NCI-H2107 treated with DMSO at 0.1 percent for 48 hours (cell line): ENCODE measurements at regions not wholly inside any gene's neighbourhood (a gene's known extent, or its start where the extent isn't known, plus 50 kb on each side); places are given as distances from the start of the nearest gene placed in this dataset.

Experiments
- DNase-seq: peaks from one replicate; lab custom pipeline; 2025; ENCODE audit not compliant: unreplicated experiment; lab: John Stamatoyannopoulos, UW

DNA sequence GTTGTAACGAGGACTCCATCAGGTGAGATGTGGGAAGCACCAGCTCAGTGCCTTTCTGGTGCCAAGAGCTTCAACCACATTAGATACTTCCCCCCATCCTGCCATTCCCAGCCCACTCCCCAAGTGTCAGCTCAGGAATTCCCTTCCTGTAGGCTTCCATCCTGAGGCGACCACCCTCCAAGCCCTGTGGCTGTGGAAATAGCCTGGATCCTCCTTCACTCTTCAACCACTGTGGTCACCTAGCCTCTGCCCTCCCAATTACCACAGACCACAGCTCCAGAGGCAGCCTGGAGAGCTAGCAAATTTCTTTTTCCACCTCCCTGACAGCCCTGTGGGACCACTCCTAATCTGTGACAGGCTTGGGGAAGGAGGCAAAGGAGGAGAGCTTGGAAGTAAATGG is 219.8 kb upstream of the MAP3K1 start:
- no peak for DNase-seq

DNA sequence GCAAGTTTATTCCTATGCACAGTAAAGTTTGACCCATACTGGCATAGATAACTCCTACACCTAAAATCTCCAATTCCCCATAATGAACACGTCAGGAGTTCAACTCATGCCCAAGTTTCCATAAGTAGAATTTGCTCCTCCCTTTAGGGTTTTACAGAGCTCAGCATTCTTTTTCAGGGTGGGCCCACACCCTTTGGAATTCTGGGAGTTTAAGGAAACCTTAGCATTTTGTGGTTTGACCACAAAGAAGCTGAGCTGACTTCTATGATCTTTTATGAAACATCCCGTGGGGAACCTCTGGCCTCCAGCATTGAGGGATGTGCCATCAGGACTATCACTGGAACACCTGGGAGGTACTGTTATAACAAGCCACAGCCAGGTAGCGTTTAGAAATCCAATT is 220.6 kb upstream of the MAP3K1 start:
- no peak for DNase-seq

DNA sequence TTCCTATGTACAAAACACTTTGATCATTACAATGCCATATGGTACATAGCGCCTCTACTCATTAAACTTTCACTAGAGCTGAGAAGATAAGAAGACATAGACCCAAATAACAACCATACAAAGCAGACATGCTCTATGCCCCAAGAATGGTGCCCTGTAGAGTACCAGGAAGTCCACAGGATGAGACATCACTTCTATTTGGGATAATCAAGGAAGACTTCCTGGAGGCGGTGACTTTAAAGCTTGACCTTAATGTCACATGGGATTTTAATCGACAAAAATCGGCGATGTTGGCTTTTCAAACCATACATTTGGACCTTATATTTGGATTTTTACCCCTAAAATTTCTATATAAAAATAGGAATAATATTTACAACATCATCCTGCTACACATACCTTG is 224.3 kb upstream of the MAP3K1 start:
- no peak for DNase-seq

DNA sequence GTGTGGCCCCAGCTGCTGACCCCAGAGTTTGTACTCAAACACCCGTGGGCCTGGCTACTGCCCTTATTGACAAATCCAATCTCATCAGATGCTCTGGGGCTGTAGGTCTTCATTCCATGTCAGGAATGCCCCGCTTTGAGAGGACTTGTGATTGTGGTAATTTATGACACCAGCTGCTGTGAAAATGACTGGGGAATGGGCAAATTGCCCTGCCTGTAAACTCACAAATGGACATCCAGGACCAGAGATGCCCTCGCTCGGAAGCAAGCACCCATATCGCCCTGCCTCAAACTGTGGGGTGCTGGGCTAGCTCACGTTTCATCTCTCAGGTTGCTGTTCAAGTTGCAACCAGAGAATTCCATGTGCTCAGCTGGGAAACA is 225.9 kb upstream of the MAP3K1 start:
- peak; percentile 10 for DNase-seq

DNA sequence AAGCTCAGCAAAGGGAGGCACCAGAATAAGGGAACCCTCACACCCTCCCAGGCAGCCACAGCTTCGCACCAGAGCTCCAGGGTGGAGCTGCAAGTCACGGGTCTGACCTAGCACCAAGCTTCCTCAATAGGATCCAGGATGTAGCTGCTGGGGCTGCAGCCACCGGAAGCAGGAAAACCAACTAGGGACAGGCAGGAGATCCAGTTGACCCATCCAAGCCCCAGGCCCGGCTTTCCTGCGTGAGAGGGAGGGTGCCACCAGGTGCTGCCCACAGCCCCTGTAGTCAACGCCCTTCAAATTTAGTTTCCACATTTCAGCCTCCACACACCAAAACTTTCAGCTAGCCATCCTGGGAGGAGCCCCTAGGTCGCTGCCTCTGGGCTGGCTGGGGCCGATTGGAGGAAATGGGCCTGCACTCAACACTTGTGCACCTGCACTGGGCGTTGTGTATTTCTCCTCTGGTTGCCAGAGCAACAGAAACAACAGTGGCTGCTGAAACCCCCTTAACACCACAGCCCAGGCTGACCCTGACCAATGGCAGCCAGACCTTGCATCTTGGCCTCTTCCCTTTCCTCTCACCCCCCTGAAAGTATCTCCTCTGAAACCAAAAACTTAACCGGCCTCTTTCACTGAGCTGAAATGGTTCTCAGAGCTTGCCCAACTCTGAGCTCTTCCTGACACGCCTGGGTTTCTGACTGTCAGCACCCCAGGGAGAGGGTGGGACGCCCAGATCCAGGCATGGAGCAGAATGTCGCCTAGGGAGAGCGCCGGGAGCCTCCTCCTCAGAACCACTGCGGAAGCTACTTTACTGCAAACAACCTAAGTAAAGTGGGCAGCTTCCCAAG is 226.5 kb upstream of the MAP3K1 start:
- DNase-seq, result peak; percentile 10

DNA sequence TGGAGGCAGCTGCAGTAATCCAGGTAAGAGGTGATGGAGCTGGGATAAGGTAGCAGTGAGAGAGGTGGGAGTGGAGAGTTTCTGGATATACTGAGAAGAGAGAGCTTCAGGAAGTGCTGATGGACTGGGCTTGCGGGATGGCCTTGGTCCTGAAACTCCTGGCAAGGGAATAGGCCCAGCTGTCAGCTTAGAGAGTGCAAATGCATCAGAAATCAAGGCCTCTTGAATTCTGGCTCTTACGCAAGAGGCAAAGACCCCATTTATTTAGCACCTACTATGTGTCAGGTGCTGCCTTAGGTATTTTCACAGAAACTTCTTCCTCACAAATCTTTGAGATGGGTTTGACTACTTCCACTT is 227.2 kb upstream of the MAP3K1 start:
- DNase-seq, result no peak

DNA sequence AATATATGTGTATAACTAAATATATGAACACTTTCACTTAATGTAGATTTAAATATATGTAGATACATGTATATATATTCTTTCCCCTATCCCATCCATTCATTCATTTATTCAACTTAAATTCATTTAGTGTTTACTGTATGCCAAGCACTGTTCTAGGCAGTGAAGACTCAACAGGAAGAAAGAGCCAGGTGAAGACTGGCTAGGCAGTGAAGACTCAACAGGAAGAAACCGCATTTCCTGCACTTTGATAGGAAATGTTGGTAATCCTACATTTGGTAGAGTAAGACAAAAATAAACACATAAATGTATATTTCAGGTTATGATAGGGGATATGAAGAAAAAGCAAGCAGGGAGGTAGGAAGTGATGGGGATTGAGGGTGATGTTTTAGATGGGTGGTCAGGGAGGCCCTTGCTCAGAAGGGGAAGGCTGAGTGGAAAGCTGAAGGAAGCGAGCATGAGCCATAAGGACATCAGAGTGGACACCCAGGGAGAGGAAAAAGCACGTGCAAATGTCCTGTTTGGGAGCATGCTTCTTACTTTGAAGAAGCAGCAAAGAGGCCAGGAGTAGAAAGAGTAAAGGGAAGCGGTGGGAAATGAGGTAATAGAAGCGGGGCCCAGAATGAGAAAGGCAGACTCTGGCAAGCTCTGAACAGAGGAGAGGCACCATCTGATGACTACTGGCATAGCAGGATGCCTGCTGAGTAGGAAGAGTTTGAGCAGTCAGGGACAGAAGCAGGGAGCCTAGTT is 227.8 kb upstream of the MAP3K1 start:
- no peak for DNase-seq

DNA sequence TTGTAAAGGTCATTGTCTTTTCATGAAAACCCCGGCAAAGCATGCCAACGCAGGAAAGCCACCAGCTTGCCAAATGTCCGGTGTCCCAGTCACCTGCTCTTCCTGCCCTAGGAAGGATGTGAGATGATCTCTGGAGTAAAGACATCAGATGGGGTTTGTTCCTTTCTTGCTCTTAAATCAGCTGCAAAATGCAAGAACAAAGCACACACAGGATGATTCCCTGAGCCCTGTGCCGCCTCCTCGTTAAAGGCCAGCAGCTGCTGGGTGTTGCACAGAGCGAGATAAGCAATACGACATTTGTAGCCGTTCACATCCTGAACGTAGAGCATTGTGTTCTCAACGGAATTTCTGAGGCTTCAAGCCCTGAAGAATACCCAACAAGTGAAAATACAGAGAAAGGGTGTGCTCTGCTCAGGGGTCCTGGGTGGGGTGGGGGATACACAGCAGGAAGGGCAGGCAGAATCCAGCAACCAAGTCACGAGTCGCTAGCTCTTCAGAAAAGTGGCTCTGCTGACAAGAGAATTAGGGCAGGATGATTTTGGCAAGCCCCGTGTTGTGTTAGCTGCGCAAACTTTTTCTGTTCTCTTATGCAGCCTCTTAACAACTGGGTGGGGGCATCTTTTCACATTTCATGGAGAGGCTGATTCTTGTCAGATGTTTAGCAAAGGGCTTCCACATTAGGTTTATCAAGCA is 229.2 kb upstream of the MAP3K1 start:
- DNase-seq, result peak; percentile 31

DNA sequence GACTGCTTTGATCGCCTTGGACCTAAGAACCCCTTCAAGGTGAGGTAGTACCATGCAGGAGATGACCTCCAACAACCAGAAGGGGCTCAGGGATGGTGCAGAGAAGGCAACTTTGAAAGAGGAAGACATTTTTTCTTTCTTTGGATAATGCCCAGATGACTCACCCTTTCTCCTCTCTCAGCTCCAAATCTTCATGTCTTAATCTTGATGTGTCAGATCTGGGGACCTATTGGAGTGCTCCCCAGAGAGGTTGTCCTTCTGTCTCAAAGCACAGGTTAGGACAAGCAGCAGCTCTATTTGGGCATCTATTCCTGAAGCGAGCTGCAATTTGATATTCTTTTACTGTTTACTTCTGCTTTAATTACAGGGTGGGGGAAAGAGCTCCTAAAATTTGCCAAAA is 229.9 kb upstream of the MAP3K1 start:
- DNase-seq, result no peak

DNA sequence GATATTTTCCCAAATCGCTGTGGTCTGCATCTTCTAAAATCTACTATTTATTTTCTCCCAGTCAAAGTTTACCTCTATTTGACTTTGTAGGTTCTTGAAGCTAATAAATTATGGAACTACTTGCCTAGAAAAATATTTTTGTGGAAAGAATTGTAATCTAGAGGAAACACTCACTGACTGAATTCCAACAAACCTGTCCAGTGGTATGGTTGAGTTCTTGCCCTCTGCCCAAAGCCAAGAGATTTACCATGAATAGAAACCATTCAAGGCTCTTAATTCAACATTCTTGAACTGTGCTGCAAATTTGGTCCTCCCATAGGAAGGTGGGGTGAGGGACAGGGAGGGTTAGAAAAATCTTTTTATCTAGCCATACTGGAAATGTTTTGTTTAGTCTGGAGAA is 233.9 kb upstream of the MAP3K1 start:
- no peak for DNase-seq

DNA sequence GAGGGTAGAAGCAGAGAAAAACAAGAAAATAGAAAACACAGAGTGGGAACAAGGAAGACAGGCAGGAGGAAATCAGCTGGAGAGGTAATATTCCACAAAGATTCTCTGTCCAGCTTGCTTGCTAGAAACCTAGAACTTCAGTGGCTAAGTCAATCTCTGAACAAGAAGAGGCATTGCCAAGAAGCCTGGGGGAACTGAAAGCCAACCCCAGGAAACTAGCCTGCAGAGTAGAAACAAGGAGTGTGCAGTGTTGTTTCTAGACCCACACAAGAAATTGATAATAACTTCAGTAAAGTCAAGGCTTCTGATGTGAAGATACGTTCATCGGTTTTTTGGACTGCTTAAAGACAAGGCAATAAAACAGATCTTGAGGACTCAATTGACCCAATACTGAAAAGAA is 234.5 kb upstream of the MAP3K1 start:
- DNase-seq, result no peak

DNA sequence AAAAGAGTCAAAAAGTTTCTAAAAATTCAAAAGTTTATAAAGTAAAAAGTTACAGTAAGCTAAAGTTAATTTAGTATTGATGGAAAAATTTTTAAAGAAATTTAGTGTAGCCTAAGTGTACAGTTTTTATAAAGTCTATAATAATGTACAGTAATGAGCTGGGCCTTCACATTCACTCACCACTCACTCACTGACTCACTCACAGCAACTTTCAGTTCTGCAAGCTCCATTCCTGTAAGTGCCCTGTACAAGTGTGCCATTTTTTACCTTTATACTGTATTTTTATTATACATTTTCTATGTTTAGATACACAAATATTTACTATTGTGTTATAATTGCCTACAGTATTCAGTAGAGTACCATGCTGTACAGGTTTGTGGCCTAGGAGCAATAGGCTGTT is 239.5 kb upstream of the MAP3K1 start:
- no peak for DNase-seq

DNA sequence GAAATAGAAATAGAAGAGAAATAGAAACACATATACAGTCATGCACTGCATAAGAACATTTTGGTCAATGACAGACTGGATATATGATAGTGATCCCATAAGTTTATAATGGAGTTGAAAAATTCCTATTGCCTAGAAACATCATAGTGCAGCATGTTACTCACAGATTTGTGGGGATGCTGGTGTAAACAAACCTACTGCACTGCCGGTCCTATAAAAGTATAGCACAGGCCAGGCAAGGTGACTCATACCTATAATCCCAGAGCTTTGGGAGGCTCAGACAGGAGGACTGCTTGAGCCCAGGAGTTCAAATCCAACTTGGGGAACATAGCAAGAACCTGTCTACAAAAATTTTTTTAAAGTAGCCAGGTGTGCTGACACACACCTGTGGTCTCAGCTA is 240.6 kb upstream of the MAP3K1 start:
- no peak for DNase-seq

DNA sequence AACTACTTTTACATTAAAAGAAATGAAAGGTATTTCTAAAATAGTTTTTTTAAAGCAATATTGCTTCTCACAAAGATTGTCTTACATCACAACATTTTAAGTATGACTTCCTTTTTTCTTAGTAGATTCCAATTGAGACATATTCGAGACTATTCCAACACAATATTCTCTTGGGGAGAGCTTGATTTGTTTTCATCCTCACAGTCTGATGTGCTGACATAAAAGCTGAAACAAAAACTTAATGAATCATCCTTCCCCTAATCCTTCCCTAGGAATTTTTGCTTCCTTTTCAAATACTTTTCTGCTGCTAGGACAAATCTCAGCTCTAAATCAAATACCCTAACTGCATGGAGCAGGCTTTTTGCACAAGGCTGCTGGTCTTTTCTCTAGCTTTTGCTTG is 245.8 kb upstream of the MAP3K1 start:
- DNase-seq, result no peak

DNA sequence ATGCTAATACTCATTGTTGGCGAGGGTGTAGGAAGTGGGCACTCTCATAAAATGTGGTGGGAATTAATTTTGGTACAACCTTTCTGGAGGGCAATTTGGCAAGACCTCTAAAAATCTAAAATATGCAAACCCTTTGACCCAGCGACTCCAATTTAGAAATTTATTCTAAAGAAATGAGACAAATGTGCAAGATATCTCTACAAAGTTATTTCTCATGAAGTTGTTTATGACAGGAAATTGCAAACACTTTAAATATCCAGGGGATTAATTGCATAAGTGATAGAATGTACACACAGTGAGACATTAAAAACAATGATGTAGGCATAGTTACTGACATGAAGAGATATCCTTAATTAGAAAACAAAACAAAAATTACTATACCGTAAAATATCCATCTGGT is 246.3 kb upstream of the MAP3K1 start:
- no peak for DNase-seq

DNA sequence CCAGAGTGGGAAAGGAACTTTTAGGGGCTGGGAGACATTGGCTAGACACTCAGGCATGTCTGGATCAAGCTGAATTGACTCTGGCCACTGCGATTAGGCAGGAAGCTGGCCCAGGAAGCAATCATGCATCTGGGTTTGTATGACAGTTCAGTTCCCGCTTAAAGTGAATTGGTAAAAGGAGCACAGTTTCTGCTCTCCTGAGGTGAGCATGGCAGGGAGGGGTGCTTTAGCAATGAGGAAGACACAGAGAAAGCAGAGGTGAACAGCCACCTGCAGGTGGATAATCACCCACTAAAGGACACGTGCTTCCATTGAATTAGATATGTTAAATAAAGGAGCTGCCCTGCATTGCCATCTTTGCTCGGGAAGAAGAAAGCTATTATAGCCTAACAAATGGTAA is 248.1 kb upstream of the MAP3K1 start:
- DNase-seq, result no peak

DNA sequence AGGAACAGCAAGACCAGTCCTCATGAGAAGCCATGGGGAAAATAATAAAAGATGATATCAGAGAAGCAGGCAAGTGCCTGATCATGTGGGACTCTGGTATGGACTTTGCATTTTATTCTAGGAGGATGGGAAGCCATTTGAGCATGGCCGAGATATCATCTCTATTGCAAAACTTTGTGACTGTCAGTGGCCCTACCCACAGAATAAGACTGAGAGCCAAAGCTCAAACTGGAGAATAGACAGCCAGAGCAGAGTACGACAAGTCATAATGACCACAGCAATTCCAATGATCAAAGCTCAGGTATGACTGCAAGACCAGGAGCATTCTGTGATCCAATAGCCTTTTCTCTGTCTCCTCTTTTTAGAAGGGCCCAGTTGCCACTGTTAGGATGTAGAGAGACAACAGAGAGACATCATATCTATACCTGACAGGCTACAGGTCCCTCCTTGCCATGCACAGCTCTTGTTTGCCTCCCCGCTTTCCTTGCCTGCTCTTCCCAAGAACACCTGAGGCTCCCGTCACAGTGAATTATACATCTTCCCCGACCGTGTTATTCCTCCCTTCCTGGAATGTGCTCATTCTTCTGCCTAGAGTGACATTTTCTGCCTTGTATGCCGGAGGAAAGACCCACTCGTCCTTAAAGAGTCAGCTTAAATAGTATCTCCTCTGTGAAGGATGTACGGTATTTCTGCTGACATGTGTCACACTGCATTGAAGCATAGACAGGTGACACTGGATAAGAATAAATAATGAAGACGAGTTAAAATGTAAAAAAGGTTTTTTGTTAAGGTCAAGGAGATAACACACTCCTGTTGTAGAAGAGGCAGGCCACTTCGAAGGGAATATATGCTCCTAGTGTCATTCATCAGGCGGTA is 248.7 kb upstream of the MAP3K1 start:
- DNase-seq, result no peak

DNA sequence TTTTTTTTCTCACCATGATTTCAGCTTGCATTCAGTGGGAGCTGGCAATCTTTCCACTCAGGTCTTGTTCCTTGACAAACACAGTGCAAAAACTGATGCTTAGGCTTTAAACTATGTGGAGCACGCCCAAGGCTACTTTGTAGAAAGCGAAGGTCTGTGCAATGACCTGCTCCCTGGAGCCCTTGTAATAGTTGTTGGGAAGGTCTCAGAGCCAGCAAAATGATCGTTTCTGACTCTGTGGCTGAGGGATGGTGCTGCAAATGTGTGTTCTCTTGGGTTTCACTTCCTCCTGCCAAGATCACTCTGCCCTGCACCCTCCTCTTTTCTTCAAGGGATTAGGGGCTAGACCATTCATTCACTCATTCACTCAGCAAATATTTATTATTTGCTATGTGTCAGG is 249.7 kb upstream of the MAP3K1 start:
- no peak for DNase-seq

DNA sequence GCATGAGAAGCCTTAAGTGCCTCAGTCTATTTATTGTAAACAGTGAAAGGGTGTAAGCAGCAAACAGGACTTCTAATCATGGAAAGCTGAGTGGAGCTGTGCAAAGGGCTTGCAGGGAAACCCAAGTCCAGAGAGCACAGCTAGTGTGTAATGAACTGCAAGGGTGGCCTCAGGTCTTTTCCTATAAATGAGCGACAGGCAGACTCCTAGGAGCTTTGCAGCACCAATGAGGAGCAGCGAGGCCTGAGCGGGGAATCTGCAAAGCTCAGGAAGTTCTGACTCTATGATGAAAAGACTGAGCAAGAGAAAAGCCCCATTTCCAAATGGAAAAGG is 250.1 kb upstream of the MAP3K1 start:
- DNase-seq, result no peak

DNA sequence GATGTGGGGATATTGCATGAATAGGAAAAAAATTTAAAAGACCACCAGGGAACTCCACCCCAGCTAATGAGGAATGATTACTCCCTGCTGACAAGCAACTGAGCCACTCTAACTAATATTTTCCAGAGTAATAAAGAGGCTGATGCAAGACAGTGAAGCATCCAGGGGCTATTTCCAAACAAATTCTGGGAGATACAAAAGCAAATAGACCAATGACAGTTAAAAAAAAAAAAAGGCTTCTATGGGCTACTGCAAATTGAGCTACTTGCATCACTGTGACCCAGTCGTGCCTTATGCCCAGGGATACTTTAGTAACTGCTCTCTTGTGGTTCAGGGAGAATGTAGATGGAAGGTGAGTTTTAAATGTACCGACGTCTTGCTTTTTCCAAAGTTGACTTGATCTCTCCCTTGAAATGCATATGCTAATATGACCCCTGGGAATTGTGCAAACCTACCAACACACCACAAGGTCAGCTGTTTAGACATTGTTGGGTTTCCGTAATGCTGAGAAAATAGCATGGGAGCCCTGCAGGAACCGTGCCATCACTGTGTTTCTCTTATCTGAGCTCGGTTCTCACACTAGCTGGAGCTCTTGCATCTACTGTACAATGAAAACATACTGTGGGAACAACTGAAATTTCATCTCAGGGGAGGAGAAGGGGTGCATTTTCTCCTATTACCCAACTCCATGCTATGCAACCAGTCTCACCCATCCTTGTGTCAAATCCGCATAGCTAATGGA is 250.6 kb upstream of the MAP3K1 start:
- peak; percentile 76 for DNase-seq

DNA sequence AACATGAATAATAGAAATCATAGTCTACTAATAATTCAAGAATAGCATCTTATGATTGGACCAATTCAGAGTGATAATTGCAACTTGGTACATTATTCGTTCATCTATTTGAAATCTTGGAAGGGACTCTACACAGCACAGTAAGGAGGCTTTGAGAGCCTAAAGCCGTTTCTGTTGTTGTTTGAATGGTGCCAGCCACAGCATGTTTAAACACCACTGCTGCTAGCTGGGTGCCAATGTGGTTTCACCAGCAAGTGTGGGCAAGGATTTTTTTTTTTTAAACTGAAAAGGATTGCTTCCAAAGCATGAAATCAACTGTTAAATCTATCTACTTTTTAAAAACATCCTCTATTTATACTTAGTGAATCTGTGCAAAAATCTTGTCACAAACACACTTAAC is 253.9 kb upstream of the MAP3K1 start:
- DNase-seq, result no peak
